ENCODE measurements at regions not wholly inside any gene's neighbourhood (a gene's known extent, or its start where the extent isn't known, plus 50 kb on each side); places are given as distances from the start of the nearest gene placed in this dataset.

DNA sequence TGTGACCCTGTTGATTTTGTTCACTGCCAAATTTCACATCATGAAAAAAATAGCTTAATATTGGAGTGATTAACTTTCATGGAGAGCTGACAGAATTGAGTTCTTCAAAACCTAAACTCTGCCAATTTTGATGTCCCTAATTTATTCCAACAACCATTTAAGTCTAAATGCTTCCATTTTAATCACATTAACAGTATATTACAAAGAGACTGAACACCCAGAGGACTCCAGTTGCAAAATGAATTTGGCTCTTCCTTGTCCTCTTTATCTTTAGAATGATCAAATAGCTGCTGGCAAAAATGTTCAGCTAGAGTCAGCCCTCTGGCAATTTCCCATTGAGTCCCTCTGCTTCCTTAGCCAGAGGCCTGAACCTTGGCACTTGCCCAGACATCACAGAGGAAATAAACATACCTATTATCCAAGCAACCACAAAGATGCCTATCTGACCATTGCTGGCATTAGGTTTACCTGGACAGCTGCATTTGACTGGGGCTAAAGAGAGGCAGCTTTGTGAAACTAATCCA lies 299.0 kb upstream of the STXBP5 start:
- TF ChIP-seq, protein P1, sequence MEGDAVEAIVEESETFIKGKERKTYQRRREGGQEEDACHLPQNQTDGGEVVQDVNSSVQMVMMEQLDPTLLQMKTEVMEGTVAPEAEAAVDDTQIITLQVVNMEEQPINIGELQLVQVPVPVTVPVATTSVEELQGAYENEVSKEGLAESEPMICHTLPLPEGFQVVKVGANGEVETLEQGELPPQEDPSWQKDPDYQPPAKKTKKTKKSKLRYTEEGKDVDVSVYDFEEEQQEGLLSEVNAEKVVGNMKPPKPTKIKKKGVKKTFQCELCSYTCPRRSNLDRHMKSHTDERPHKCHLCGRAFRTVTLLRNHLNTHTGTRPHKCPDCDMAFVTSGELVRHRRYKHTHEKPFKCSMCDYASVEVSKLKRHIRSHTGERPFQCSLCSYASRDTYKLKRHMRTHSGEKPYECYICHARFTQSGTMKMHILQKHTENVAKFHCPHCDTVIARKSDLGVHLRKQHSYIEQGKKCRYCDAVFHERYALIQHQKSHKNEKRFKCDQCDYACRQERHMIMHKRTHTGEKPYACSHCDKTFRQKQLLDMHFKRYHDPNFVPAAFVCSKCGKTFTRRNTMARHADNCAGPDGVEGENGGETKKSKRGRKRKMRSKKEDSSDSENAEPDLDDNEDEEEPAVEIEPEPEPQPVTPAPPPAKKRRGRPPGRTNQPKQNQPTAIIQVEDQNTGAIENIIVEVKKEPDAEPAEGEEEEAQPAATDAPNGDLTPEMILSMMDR (IDR thresholded peaks at IDR 0.05): no peak
- no peak for TF ChIP-seq POLR2A (IDR thresholded peaks at IDR 0.05)
